Thyroid gland (tissue), 4 donors: ENCODE measurements at regions not wholly inside any gene's neighbourhood (a gene's known extent, or its start where the extent isn't known, plus 50 kb on each side); places are given as distances from the start of the nearest gene placed in this dataset.

Experiments used
- CTCF ChIP-seq, 6 experiments: fragments of 200-600 bp in 3 of 6; fragments of 450-650 bp in 3 of 6; sonication (generic) in 3 of 6; IDR thresholded peaks; one replicate each; pipeline ENCODE4 v1.5.1; 2016 to 2019; ENCODE audit warnings: antibody characterized with exemption in 6 of 6, mild to moderate bottlenecking in 2 of 6, inconsistent platforms in 1 of 6, moderate library complexity in 1 of 6
- POLR2A ChIP-seq, 2 donors: fragments of 450-650 bp; IDR thresholded peaks; one replicate each; pipeline ENCODE4 v1.6.1; 2017; ENCODE audit warnings: antibody characterized with exemption in 2 of 2, mild to moderate bottlenecking in 2 of 2, moderate library complexity in 1 of 2

- TF ChIP-seq CTCF (IDR thresholded peaks at IDR 0.05), result no peak
- TF ChIP-seq POLR2A (IDR thresholded peaks at IDR 0.05), result no peak
These were observed 95.1 kb downstream of the TBX19 start for GRCh38 chr1:168375566-168376300.
